AG04450 (cell line): ENCODE measurements at regions not wholly inside any gene's neighbourhood (a gene's known extent, or its start where the extent isn't known, plus 50 kb on each side); places are given as distances from the start of the nearest gene placed in this dataset.

Source experiments
- CTCF ChIA-PET: fragments of 300-600, 350-600 bp; formaldehyde crosslinking; extraction: SDS; loops from one replicate; lab custom pipeline; 2022; ENCODE audit warnings: antibody characterized with exemption, inconsistent platforms; lab: Charles Lee
- POLR2A ChIA-PET: fragments of 350-600 bp; formaldehyde crosslinking; extraction: SDS; loops from one replicate; lab custom pipeline; 2021; ENCODE audit warnings: antibody characterized with exemption, inconsistent platforms; lab: Yijun Ruan, JAX
- DNase-seq: peaks from one replicate; pipeline ENCODE4 v3.0.0-alpha.2; 2011; ENCODE audit warnings: low read depth, low spot score
- H3K27ac ChIP-seq: one replicate; pipeline ENCODE4 v1.5.1; 2012; ENCODE audit warnings: low read depth, low read length, control low read depth
- H3K27me3 ChIP-seq: one replicate; pipeline ENCODE4 v1.6.0; 2012; ENCODE audit warnings: low read length; ENCODE audit not compliant: control insufficient read depth, insufficient read depth
- H3K4me3 ChIP-seq: 2 replicates; pipeline ENCODE4 v1.5.1; 2011; ENCODE audit warnings: mild to moderate bottlenecking, low read depth, low read length, control low read depth
- H3K9me3 ChIP-seq: 2 replicates; pipeline ENCODE4 v1.5.1; 2012; ENCODE audit warnings: low read length; ENCODE audit not compliant: control insufficient read depth, insufficient read depth
- CTCF ChIP-seq: IDR thresholded peaks from 2 replicates; pipeline ENCODE4 v1.5.1; 2011; ENCODE audit warnings: low read depth, low read length, control low read depth, inconsistent platforms

GRCh38 chr15:92565351-92566125, 90.0 kb downstream of the FAM174B start:
- Histone ChIP-seq H3K27me3 (no peaks in the 10 kb centered on the region), H3K9me3 (no peaks in the 10 kb centered on the region), H3K4me3 (no peak overlapping the region), H3K27ac (no peak overlapping the region)
- POLR2A ChIA-PET: no interaction called here
- CTCF ChIA-PET: no interaction called here
- TF ChIP-seq CTCF: no peak
- DNase-seq: no peak

- CTCF ChIA-PET: no interaction called here
- no peak overlapping the region for H3K4me3 ChIP-seq
Observed at GRCh38 chr15:92561754-92562153, 93.8 kb downstream of the FAM174B start.

GRCh38 chr15:92553317-92553716, 102.3 kb downstream of the FAM174B start:
- H3K27ac ChIP-seq: no peak overlapping the region
- H3K9me3 ChIP-seq: no peaks in the 10 kb centered on the region
- ChIA-PET CTCF (no interaction called here), POLR2A (no interaction called here)
- no peak for DNase-seq
- no peaks in the 10 kb centered on the region for H3K27me3 ChIP-seq
- no peak overlapping the region for H3K4me3 ChIP-seq
- no peak for TF ChIP-seq CTCF

More at GRCh38 chr15:92561754-92562153, 93.8 kb downstream of the FAM174B start:
- TF ChIP-seq CTCF: no peak
- Histone ChIP-seq H3K27ac (no peak overlapping the region), H3K27me3 (no peaks in the 10 kb centered on the region), H3K9me3 (no peaks in the 10 kb centered on the region)
- no peak for DNase-seq
- POLR2A ChIA-PET: no interaction called here

- CTCF ChIA-PET: interaction anchor here (0.9 to 2.2 kb wide), 2 partner anchors 24 to 170 kb away, joined by 3 to 7 read pairs; no protein-coding TSS in a partner anchor
- POLR2A ChIA-PET: no interaction called here
- H3K9me3 ChIP-seq: no peaks in the 10 kb centered on the region
- DNase-seq: no peak
- TF ChIP-seq CTCF: no peak
- no peaks in the 10 kb centered on the region for H3K27me3 ChIP-seq
- H3K4me3 ChIP-seq: no peak overlapping the region
- H3K27ac ChIP-seq: no peak overlapping the region
Observed at GRCh38 chr15:92545996-92546395, 109.6 kb downstream of the FAM174B start.
